ENCODE measurements at regions not wholly inside any gene's neighbourhood (a gene's known extent, or its start where the extent isn't known, plus 50 kb on each side); places are given as distances from the start of the nearest gene placed in this dataset.

DNA sequence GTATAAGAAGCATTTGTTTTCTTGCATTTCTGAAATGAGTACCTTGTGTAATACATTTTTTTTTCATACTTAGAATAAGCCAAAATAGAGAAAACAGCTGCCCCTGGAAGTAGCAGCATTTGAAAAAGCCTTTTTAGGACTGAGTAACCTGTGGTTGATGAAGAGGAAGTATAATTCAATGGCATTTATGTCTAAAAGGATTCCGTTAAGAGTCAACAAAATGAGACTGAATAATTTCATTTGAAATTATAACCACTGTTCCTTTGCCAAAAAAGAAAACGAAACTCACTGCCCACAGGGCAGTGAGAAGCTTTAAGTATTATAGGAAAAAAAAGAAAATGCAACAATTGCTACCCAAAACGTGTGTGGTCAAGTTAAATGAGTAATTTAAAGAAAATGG lies 705.6 kb upstream of the PHF14 start:
- Histone ChIP-seq H3K36me3 (ENCODE audit: control insufficient read depth, insufficient read depth, low read length) (no peaks in the 10 kb centered on the region), H3K27ac (no peak overlapping the region), H3K4me2 (ENCODE audit: low read length) (no peak overlapping the region), H3K4me1 (no peaks in the 10 kb centered on the region), H3K79me2 (no peaks in the 10 kb centered on the region), H2AFZ (no peak overlapping the region), H3K9ac (no peak overlapping the region), H3K4me3 (ENCODE audit: low read depth, low read length) (no peak overlapping the region), H3K9me3 (ENCODE audit: control insufficient read depth, low read length) (no peaks in the 10 kb centered on the region), H3K27me3 (ENCODE audit: control insufficient read depth, insufficient read depth, low read length) (no peaks in the 10 kb centered on the region)
- TF ChIP-seq, protein P1, sequence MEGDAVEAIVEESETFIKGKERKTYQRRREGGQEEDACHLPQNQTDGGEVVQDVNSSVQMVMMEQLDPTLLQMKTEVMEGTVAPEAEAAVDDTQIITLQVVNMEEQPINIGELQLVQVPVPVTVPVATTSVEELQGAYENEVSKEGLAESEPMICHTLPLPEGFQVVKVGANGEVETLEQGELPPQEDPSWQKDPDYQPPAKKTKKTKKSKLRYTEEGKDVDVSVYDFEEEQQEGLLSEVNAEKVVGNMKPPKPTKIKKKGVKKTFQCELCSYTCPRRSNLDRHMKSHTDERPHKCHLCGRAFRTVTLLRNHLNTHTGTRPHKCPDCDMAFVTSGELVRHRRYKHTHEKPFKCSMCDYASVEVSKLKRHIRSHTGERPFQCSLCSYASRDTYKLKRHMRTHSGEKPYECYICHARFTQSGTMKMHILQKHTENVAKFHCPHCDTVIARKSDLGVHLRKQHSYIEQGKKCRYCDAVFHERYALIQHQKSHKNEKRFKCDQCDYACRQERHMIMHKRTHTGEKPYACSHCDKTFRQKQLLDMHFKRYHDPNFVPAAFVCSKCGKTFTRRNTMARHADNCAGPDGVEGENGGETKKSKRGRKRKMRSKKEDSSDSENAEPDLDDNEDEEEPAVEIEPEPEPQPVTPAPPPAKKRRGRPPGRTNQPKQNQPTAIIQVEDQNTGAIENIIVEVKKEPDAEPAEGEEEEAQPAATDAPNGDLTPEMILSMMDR (IDR thresholded peaks at IDR 0.05): no peak

DNA sequence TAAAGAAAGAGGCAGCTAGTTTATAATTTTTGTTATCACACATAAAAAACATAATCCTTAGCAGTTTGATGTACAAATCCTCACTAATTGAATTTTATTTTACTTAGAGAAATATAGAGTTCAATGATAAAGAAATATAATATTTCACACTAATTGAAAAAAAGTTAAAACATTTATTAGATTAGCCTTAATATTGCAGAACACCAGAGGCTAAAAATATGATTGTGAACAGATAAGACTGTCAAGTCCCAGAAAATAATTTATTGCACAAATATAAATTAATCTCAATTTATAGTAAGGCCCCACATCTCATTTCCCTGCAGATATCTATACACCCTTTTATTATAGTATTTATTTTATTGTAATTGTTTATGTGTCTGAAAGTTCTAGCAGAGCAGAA lies 690.8 kb upstream of the PHF14 start:
- Histone ChIP-seq H3K27me3 (ENCODE audit: control insufficient read depth, insufficient read depth, low read length) (no peaks in the 10 kb centered on the region), H3K4me2 (ENCODE audit: low read length) (no peak overlapping the region), H3K9ac (no peak overlapping the region), H3K79me2 (no peaks in the 10 kb centered on the region), H2AFZ (no peak overlapping the region), H3K27ac (no peak overlapping the region), H3K36me3 (ENCODE audit: control insufficient read depth, insufficient read depth, low read length) (no peaks in the 10 kb centered on the region), H3K9me3 (ENCODE audit: control insufficient read depth, low read length) (no peaks in the 10 kb centered on the region), H3K4me3 (ENCODE audit: low read depth, low read length) (no peak overlapping the region), H3K4me1 (no peaks in the 10 kb centered on the region)
- TF ChIP-seq, protein P1 (IDR thresholded peaks at IDR 0.05): no peak

DNA sequence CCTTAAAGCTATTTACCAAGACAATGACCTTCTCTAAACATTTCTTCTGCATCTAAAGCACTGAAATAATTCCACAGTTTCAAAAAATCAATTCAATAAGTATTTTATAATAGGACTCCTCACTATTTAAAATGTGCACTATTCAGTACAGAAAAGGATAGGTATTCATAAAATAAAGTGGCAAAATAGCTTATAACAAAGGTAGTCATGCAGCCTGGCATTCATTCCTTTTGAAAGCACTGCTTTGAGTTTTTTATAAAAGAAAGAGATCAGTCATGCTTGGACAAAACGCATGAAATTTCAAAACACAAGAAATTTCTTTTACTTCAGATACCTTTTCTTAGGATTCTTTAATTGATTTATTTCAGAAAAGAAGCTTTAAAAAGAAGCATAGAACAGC lies 689.7 kb upstream of the PHF14 start:
- TF ChIP-seq, protein P1 (IDR thresholded peaks at IDR 0.05): no peak

DNA sequence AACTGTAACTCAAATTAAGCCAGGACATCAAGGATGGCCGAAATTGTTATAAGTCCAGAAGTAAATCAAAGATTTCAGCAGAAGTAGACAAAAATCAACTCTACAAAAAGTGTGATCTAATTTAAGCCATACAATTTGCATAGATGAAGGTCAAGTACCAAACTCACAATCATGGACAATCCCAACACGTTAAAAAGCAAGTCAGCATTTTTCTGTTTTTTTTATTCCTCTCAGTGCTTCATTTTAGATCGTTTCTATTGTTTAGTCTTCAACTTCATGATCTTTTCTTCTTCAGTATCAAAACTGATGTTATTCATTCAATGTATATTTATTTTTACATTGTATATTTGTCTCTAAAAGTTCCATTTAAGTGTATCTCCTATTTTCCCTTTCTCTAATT lies 674.3 kb upstream of the PHF14 start:
- TF ChIP-seq, protein P1 (IDR thresholded peaks at IDR 0.05): no peak
- no peaks in the 10 kb centered on the region for H3K27me3 ChIP-seq (ENCODE audit: control insufficient read depth, insufficient read depth, low read length)
- H3K4me1 ChIP-seq: no peaks in the 10 kb centered on the region
- no peak overlapping the region for H3K4me2 ChIP-seq (ENCODE audit: low read length)
- no peaks in the 10 kb centered on the region for H3K79me2 ChIP-seq
- no peak overlapping the region for H3K9ac ChIP-seq
- no peaks in the 10 kb centered on the region for H3K9me3 ChIP-seq (ENCODE audit: control insufficient read depth, low read length)
- no peaks in the 10 kb centered on the region for H3K36me3 ChIP-seq (ENCODE audit: control insufficient read depth, insufficient read depth, low read length)
- H3K27ac ChIP-seq: no peak overlapping the region
- H3K4me3 ChIP-seq (ENCODE audit: low read depth, low read length): no peak overlapping the region
- no peak overlapping the region for H2AFZ ChIP-seq

More for the DNA sequence above, 689.7 kb upstream of the PHF14 start:
- Histone ChIP-seq H3K9me3 (ENCODE audit: control insufficient read depth, low read length) (no peaks in the 10 kb centered on the region), H3K4me3 (ENCODE audit: low read depth, low read length) (no peak overlapping the region), H2AFZ (no peak overlapping the region), H3K27ac (no peak overlapping the region), H3K4me1 (no peaks in the 10 kb centered on the region), H3K9ac (no peak overlapping the region), H3K36me3 (ENCODE audit: control insufficient read depth, insufficient read depth, low read length) (no peaks in the 10 kb centered on the region), H3K4me2 (ENCODE audit: low read length) (no peak overlapping the region), H3K27me3 (ENCODE audit: control insufficient read depth, insufficient read depth, low read length) (no peaks in the 10 kb centered on the region), H3K79me2 (no peaks in the 10 kb centered on the region)

DNA sequence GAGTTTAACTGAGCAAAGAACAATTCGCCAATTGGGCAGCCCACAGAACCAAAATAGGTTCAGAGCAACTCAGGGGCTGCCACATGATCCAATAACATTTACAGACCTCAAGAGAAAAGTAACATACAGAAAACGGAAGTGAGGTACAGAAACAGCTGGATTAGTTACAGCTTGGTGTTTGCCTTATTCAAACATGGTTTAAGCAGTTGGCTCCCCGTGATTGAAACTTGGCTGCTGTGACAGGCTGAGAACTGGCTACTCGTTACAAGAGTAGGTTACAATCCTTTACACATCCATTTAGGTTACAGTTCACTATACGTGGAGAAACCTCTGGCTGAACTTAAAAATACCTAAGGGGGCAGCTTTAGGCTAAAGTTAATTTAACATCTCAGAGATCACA lies 673.1 kb upstream of the PHF14 start:
- no peaks in the 10 kb centered on the region for H3K4me1 ChIP-seq
- H3K36me3 ChIP-seq (ENCODE audit: control insufficient read depth, insufficient read depth, low read length): no peaks in the 10 kb centered on the region
- no peak overlapping the region for H2AFZ ChIP-seq
- no peak overlapping the region for H3K27ac ChIP-seq
- H3K9ac ChIP-seq: no peak overlapping the region
- no peaks in the 10 kb centered on the region for H3K27me3 ChIP-seq (ENCODE audit: control insufficient read depth, insufficient read depth, low read length)
- H3K4me2 ChIP-seq (ENCODE audit: low read length): no peak overlapping the region
- H3K9me3 ChIP-seq (ENCODE audit: control insufficient read depth, low read length): no peaks in the 10 kb centered on the region
- TF ChIP-seq, protein P1 (IDR thresholded peaks at IDR 0.05): no peak
- no peaks in the 10 kb centered on the region for H3K79me2 ChIP-seq
- H3K4me3 ChIP-seq (ENCODE audit: low read depth, low read length): no peak overlapping the region

All from parathyroid adenoma (tissue), 2 donors.